NCI-H128 (cell line): ENCODE measurements at regions not wholly inside any gene's neighbourhood (a gene's known extent, or its start where the extent isn't known, plus 50 kb on each side); places are given as distances from the start of the nearest gene placed in this dataset.
A peak's percentile ranks its signal among the peaks of the same experiment; 100 is the strongest.

Experiments used
- DNase-seq: peaks from one replicate; lab custom pipeline; 2025; ENCODE audit not compliant: unreplicated experiment; lab: John Stamatoyannopoulos, UW

DNA sequence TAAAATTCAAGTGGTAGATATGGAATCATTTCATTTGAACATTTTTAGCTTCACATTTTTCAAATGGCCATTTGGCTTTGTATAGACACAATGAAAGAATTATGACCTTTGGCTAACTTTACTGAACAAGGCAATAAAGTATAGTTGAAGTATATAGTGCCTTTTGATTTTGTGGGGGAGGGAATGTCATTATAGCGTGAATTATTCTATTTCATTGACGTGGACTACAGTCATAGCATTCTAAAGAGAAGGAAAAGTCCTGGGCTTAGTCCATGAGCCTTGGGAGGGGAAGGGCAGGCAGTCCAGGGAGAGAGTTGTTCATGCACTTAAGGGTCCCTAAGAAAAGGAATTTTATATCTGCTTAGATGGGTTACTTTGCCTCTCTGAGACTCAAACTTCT lies 181.4 kb upstream of the GPR26 start:
- DNase-seq = no peak

DNA sequence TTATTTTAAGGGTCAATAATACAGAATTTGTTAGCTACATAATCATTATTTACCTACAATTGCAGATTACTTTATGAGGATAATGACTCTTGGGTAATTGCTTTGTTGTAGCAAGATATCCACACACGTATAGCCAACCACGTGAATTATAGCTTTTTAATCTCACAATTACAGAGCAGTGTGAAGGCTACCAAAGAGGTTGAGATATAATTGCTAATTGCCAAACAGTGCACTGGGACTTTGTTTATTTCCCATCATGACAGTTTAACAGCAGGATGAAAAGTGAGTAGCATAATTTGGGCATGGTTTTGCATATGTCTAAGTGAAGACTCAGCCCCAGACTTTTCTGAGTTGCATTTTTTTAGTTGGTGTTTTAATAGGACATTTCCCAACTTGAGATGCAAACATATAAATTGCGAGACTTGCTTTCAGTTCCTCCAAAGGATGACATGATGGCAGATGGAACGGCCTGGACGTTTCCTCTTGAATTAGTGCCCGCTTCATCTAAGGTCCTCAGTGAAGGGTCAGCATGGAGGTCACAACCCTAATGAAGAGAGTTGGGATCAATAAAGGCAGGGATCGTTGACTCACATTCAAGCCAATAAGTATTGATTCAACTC lies 180.7 kb upstream of the GPR26 start:
- no peak for DNase-seq

DNA sequence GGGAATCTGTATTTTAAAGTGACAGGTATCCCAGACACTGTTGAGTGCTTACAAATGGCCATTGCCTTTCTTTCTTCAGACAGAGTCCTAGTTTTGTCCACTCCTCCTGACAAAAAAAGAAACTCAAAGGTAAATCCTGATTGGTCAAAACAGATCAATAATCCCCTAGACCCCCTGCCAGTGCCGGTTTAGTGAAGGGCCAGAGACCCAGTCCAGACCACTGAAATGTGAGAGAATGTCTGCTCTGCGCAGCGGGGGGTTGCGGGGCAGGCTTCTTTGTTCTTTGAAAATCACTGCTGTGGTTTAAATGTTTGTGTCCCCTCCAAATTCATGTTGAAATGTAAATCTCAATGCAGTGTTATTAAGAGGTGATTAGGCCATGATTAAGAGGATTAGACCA lies 177.7 kb upstream of the GPR26 start:
- DNase-seq = no peak

DNA sequence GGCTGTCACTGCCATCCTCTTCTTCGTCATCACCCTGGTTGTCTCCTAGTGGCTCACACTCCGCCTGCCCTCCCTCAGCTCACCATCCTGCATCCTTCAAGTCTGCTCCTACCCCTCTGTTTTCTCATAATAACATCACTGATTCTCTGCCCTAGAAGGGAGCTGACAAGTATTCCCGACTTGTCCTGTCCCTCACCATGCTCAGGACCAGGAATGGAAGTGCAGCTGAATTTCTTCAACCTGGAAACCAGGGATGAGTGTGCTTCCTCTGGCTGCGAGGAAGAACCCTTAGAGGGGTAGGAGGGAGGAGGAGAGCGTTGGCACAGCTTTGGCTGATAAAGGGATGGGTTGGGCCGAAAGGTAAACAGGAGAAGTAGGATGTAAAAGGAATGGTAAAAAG lies 174.8 kb upstream of the GPR26 start:
- DNase-seq = no peak

DNA sequence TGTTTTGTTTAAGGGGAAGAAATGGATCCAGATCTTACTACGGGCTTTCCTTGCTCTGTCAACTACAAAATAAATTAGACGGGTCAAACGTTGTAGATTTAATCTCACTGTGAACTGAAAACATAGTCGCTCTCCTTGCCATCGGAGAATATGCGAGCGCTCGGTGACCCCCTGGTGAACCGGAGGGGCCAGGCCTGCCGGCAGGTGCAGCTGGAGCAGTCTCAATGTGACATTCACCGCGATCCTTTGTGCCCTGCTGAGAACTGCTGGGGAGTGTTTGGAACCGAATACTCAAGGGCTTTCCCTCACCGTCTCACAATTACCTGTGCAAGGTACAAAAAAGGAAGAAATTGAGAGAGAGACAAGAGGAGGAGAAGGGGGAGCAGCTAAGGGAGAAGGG lies 174.1 kb upstream of the GPR26 start:
- peak; percentile 10 for DNase-seq

DNA sequence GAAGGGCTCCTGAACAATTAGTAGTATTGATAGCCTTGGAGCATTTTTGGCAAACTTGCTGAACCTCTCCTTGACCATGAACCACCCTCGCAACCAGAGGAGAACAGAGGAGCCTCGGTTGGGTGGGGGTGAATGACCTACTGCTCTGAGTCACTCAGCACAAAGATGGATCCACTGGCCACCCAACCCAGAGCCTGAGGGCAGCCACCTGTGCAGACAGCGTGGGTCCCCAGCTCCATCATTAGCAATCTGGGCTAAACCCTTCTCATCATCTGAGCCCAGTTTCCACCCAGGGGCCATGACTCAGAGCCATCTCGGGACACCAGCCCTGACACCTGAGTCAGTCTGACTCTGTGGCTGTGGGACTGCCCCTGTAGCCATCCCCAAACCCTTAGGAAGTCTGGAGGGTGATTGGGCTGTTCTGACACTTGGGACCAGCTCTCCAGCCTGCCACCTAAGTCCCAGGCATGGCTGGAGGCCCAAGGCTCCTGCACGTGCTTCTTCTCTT lies 171.8 kb upstream of the GPR26 start:
- DNase-seq = no peak

DNA sequence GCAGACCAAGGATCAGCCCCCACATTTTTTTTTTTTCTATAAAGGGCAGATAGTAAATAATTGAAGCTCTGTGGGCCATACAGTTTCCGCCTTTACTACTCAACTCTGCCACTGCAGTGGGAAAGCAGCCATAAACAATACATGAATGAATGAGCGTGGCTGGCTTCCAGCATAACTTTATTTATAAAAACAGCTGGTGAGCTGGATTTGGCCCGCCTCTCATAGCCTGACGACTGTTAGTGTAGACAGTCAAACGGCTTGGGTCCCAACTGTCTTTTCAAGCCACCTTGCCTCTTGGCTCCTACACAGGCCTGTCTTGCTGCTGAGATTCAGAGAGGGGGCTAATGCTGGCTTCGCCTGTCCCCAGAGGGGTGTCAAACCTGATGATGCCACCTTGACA lies 169.8 kb upstream of the GPR26 start:
- no peak for DNase-seq

DNA sequence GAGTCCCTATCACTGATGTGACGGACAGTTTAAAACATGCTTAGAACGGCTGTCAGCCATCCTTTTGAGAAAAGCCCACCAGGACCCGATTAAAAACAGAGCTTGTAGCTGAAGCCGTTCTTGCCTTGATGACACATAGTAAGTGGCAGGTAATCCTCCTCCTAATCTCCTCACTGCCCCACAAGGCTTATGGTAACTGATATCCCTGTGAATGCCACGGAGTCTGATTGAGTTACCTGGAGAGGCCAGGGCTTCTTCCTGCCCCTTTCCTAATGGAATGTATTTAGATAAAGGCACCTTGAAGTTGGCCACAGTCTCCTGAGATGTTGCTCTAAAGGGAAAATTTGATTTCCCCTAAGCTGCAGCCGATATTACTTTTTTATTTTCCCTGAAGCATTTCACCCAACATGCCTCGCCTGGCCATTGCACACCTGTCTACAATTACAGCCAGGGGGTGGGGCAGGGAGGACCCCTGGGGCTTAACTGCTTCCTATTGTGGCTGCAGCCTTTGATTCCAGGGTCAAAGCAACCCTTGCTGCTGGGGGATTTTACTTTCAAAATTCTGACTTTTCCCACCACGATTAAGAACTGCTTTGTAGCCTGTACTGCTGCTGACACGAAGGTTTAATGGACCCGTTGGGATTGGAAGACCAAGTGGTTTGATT lies 169.0 kb upstream of the GPR26 start:
- DNase-seq = no peak

DNA sequence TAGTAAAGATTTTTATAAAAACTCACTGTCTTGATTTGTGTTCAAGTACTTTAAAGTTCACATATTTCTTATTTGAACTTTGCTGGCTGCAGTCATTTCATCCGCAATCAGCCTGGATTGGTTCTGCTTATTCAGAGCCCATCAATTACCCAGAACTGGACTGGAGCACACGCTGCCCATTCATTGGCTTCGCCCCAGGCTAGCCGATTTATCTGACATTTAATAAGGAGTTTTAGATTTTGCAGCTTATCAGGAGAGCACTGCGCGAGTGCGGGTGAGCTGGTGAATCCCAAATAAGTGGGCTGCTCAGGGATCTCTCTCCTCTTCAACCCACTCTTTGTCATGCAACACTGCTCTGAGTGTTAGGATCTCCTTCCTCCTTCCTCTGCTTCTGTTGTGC lies 166.0 kb upstream of the GPR26 start:
- DNase-seq = no peak

DNA sequence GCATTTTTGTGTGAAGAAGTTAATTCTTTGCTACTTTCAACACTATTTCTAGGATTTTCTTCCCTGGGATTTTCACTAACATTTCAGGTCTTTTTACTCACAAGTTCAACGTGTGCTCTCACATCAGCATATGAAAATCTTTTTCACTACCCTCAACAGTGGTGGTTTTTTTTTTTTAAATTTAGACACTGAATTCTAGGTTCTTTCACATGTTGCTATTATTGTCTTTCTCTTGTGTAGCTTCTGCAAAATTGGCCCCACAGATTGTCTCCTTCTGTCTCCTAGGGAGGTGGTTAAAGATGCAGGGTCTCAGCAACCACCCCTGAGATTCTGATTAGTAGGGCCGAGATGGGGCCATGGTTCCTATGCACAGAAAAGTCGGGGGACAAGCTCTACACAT lies 165.0 kb upstream of the GPR26 start:
- no peak for DNase-seq

DNA sequence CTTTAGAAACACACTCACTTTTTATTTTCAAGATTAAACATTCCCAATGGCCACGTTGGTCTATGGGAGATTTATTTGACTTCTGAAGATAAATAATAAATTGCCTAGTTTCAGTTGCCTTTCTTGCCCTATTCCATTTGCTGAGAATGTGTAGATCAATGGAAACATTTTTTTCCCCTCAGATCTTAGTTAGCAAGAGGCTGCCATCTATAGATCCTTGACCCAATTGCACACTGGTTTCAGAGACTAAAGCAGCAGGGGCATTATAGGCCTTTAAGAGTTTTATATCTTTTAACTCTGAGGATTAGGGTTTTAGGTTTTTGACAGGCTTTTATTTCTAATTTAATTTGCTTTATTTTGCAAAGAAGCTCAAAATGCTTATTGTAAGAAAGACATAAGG lies 163.2 kb upstream of the GPR26 start:
- no peak for DNase-seq

DNA sequence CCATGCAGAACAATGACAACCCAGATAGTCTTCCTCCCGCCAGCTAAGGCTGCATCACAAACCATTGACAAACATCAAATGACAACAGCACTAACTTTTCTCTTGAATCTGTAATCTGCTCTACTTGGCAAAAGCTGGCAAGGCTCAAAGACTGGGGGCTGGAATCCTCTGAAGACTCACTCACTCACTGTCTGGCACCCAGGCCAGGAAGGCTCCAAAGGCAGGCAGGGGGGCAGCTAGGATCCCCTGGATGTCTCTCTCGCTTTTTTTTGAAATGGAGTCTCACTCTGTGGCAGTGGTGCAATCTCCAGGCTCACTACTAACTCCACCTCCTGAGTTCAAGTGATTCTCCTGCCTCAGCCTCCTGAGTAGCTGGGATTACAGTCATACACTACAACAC lies 159.7 kb upstream of the GPR26 start:
- no peak for DNase-seq

DNA sequence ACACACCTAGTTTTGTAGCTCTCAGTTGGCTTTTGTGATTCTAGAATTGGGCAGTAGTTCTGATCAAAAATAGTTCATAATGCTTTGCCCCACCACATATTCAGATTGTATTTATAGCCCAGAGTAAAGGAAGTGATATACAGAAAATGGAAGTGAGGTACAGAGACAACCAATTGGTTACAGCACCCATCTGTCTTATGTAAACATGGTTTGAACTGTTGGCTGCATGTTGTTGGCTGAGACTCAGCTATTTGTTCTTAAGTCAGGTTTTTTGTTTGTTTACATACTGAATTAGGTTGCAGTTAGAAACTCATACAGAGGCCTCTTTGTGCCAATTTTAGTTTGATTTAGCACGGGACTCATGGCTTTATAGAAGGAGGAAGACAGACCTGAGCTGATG lies 158.9 kb upstream of the GPR26 start:
- DNase-seq = no peak

DNA sequence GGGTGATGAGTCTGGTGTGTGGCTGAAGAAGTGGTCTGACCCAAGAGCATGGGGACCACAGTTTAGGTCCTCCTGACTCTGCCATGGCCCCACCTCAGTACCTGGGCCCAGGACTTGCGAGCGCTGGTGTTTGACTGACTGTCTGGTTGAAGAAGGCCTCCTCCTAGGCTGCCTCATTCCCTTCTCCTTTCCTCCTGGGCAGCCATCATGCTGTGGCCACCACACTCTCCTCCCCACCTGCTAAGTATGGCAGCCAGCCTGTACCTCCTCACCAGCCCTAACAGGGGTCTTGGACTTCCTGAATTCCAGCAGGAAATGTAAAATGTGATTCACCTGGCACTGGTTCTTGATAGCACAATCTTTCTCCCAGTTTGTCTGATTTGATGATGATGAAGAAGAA lies 156.8 kb upstream of the GPR26 start:
- DNase-seq = no peak

DNA sequence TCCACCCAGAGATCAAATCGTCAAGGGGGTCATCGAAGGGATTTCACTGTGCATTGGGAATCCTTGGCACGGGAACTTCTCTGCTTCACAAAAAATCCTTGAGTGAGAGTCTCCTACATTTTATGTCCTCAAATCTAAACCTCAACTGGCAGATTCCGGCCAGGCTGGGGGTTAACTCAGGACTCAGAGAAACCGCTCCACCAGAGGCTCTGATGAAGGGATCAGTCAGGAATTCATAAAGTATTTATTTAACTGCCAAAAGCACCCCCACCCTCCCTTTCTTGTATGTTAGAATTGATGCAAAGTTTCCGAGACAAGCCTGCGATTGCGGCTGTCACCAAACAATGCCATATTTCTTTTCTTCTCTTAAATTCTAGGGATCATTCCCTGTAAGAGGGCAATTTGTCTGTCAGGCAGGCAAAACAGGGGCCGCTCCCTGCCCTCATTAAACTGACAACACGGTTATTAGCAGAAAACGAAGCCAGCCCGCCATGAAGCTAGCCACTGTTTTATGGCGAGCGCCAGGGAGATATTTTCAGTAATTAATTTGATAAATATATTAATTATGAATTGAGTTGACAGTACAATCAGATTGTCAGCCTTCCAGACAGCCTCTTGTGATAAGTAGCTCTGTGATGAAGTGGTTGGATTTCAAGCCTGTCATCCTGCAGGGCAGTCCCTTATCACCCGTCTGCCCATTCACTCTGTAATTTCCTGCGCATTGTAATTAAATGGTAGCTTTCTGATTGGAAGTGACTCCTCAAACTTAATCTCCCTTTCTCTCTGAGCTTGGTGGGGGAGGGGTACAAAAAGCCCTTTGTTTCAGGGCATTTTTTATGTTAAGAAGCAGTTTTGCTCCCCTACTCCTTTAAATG lies 153.0 kb upstream of the GPR26 start:
- no peak for DNase-seq

DNA sequence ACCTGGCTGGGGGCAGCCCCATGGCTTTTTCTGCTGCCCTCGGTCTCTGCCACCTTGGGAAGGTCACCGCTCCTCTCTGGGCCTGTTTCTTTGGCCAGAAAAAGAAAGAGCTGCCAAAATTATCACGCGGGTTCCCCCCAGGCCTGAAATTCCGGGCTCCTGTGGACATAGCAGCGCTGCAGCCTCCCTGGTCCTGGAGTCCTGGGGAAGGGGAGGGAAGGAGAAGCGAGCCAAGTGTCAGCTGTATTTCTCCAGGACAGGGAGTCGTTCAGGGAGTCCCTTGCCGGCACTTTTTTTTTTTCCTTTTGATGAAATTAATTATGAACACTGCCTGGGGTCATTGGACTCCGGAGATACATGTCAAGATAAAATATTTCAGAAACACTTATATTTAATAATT lies 152.3 kb upstream of the GPR26 start:
- no peak for DNase-seq

DNA sequence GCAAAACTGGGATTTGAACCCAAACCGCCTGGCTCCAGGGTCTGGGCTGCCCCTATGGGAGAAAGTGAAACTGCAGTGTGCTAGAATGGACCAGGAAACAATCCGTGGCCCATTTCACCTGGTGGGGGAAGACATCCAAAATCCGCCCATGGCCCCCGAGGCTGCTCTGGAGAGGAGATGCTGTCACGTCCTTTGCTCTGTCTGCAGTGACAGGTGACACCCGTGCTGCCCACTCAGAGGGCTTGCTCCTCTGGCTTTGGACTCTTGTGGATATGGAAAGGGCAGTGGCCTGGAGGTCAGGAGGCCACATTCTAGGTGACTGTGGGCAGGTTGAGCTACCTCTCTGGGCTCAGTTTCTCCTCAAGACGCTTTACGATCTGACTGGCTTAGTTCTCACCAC lies 151.2 kb upstream of the GPR26 start:
- DNase-seq = no peak

DNA sequence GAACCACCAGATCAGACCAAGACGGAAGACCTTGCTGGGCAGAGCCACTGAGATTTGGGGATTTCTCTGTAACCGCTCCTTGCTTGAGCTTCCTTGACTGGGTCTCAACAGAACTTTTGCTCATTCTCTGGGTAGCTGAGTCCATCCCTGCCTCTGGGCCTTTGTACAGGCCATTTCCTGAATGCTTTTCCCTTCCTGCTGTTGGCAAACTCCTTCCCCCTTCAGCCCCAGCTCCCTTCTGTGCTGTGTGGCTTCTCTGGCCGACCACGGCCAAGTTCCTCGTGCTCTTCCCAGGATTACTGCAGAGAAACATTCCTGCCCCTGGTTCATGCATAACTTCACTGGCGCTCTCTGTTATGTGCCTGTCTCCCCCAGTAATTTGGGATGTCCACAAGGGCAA lies 150.5 kb upstream of the GPR26 start:
- DNase-seq = no peak

DNA sequence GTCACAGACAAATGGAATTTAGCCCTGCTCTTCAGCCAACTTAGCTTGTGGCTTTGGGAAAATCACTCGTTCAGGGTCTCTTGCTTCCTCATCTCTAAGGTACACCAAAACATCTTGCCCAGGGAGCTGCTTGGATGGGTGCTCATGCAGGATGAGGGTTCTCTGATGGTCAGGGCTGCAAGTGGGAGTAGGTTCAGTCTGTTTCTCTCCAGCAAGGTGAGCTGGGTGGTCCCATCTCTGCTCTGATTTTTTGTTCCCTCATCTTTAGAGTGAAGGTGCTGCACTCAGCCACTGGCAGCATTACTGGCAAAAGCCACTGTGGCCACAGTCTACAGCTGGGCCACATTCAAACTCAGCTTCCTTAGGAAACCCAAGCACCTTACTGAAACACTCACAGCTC lies 149.9 kb upstream of the GPR26 start:
- DNase-seq = no peak

DNA sequence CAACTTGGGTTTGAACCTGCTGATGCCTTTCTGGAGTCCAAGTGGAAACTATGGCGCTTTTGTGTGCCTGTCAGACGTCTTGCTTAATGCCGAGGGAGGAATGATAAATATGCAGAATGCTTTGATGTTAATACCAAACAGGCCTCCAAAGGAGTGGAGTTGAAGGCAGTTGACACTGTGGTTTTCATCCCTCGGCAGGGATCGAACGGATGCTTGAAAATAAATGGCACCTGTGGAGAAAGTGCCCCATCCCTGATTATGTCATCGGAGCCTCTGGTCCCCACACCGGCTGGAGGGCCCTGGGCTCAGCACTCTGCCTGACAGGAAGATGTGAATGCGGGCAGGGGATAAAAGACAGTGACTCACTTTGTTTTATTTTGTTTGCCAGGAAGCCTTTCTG lies 148.7 kb upstream of the GPR26 start:
- no peak for DNase-seq

DNA sequence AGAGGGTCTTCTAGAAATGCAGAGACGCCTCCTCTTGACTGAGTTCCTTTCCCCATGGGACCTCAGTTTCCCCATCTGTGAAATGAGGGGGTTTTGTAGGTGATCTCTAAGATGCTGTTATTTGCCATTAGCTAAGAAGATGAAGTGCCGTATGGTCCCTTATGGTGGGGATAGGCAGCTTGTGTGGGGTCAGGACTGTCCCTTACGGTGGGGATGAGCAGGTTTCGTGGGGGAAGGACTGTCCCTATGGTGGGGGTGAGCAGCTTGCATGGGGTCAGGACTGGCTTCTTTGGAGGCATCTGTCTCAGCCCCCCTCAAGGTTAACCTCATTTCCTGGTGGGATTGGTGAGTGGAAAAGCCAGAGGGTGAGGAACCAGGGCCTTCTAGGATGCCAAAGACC lies 148.3 kb upstream of the GPR26 start:
- no peak for DNase-seq

DNA sequence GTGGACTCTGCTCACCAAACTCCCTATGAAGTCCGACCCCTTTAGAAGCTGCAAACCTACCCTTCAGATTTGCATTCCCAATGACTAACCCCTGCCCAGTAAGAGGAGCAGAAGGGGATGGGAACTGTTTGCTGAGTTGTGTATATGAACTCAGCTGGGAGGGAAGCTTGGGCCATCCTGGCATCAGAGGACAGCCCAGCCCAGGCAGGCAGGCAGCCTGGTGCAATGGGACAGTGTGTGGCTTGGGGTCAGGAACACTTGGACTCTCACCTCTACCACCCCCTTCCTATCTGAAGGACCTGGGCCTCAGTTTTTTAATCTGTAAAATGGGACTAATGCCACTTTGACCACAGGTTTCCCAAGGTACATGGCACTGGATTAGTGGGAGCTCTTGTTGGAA lies 147.4 kb upstream of the GPR26 start:
- DNase-seq = no peak
